CD4-positive, alpha-beta T cell treated with Interleukin-1 beta for 1 hour (primary cell): ENCODE measurements at regions not wholly inside any gene's neighbourhood (a gene's known extent, or its start where the extent isn't known, plus 50 kb on each side); places are given as distances from the start of the nearest gene placed in this dataset.
"Not testable (repeated sequence)": the region's sequence is repeated elsewhere in the genome, so short reads cannot be mapped to it uniquely, and the experiment has no call there.

Source experiments
- DNase-seq, 2 donors: peaks; one replicate each; pipeline ENCODE4 v3.0.0-alpha.2; 2020 to 2022

GRCh38 chr16:26395700-26396099 lies 671.0 kb upstream of the C16orf82 start:
- no peak for DNase-seq

- no peak for DNase-seq
Observed at GRCh38 chr16:26396511-26397235, 670.1 kb upstream of the C16orf82 start.

GRCh38 chr16:26413780-26414179 lies 652.9 kb upstream of the C16orf82 start:
- no peak for DNase-seq

GRCh38 chr16:26419458-26419857 lies 647.3 kb upstream of the C16orf82 start:
- DNase-seq = not testable (repeated sequence)

GRCh38 chr16:26430618-26431017 lies 636.1 kb upstream of the C16orf82 start:
- no peak for DNase-seq

- DNase-seq = no peak
Observed at GRCh38 chr16:26433807-26434206, 632.9 kb upstream of the C16orf82 start.

- no peak for DNase-seq
Observed at GRCh38 chr16:26441178-26441577, 625.5 kb upstream of the C16orf82 start.

- DNase-seq = no peak
Observed at GRCh38 chr16:26442321-26442720, 624.4 kb upstream of the C16orf82 start.

- DNase-seq = no peak
Observed at GRCh38 chr16:26447570-26447969, 619.2 kb upstream of the C16orf82 start.

- DNase-seq = no peak
Observed at GRCh38 chr16:26453215-26453614, 613.5 kb upstream of the C16orf82 start.

GRCh38 chr16:26454102-26454501 lies 612.6 kb upstream of the C16orf82 start:
- no peak for DNase-seq

GRCh38 chr16:26456074-26456473 lies 610.7 kb upstream of the C16orf82 start:
- DNase-seq = no peak

GRCh38 chr16:26457095-26457494 lies 609.6 kb upstream of the C16orf82 start:
- DNase-seq = no peak

- DNase-seq = no peak
Observed at GRCh38 chr16:26457882-26458281, 608.8 kb upstream of the C16orf82 start.

GRCh38 chr16:26464576-26465266 lies 602.0 kb upstream of the C16orf82 start:
- DNase-seq = no peak

GRCh38 chr16:26474405-26474804 lies 592.3 kb upstream of the C16orf82 start:
- DNase-seq = not testable (repeated sequence)

- no peak for DNase-seq
Observed at GRCh38 chr16:26475596-26475995, 591.1 kb upstream of the C16orf82 start.

- no peak for DNase-seq
Observed at GRCh38 chr16:26491101-26491670, 575.5 kb upstream of the C16orf82 start.

GRCh38 chr16:26491962-26492361 lies 574.8 kb upstream of the C16orf82 start:
- no peak for DNase-seq

- no peak for DNase-seq
Observed at GRCh38 chr16:26493751-26494150, 573.0 kb upstream of the C16orf82 start.

- DNase-seq = no peak
Observed at GRCh38 chr16:26497896-26498295, 568.8 kb upstream of the C16orf82 start.

- no peak for DNase-seq
Observed at GRCh38 chr16:26500326-26500725, 566.4 kb upstream of the C16orf82 start.

- no peak for DNase-seq
Observed at GRCh38 chr16:26505496-26505895, 561.2 kb upstream of the C16orf82 start.

- DNase-seq = not testable (repeated sequence)
Observed at GRCh38 chr16:26508946-26509345, 557.8 kb upstream of the C16orf82 start.
